ENCODE measurements at regions not wholly inside any gene's neighbourhood (a gene's known extent, or its start where the extent isn't known, plus 50 kb on each side); places are given as distances from the start of the nearest gene placed in this dataset.

DNA sequence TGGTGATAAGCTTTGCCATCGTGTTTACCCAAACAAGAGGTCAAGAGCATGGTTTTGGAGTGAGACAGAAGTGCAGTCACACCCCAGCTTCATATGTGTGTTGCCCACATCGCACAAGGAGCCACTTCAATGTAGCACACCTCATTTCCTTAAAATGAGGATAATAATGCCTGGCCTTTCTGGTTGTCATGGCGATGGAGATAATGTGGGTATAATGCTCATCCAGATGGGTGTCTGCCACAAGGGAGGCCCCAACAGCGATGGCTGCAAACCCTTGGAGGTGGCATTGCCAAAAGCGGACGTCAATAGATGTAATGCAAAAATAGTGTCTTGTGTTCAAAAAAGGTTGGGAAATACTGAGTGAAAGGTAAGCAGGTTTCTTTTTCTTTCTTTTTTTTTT, 83.1 kb upstream of the AJAP1 start:
- no peak for DNase-seq (ENCODE audit: low read depth)
- TF ChIP-seq, protein P1, sequence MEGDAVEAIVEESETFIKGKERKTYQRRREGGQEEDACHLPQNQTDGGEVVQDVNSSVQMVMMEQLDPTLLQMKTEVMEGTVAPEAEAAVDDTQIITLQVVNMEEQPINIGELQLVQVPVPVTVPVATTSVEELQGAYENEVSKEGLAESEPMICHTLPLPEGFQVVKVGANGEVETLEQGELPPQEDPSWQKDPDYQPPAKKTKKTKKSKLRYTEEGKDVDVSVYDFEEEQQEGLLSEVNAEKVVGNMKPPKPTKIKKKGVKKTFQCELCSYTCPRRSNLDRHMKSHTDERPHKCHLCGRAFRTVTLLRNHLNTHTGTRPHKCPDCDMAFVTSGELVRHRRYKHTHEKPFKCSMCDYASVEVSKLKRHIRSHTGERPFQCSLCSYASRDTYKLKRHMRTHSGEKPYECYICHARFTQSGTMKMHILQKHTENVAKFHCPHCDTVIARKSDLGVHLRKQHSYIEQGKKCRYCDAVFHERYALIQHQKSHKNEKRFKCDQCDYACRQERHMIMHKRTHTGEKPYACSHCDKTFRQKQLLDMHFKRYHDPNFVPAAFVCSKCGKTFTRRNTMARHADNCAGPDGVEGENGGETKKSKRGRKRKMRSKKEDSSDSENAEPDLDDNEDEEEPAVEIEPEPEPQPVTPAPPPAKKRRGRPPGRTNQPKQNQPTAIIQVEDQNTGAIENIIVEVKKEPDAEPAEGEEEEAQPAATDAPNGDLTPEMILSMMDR (conservative IDR thresholded peaks at IDR 0.05; ENCODE audit: low read depth, low read length), result no peak
- H3K4me3 ChIP-seq (ENCODE audit: low read depth, low read length), result no peak overlapping the region

DNA sequence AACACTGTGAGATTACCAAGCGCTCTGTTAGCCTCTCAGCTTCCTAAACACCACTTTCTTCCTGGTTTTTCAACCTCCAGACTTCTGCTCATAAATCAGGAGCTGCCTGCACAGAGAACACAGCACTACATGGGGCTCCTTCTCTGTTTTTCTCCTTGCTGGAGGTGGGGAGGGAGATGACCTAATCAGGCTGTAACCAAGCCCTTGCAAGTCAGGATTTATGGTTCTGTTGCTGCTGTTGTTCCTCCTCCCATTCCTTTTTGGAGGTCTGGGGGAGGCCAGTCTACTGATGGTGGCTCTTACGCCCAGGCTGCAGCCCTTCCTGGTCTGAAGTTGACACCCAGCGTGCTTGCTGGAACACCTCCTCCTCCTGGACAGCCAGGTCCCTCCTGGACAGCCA, 80.9 kb upstream of the AJAP1 start:
- DNase-seq (ENCODE audit: low read depth), result no peak
- TF ChIP-seq, protein P1 (conservative IDR thresholded peaks at IDR 0.05; ENCODE audit: low read depth, low read length), result no peak
- no peak overlapping the region for H3K4me3 ChIP-seq (ENCODE audit: low read depth, low read length)

DNA sequence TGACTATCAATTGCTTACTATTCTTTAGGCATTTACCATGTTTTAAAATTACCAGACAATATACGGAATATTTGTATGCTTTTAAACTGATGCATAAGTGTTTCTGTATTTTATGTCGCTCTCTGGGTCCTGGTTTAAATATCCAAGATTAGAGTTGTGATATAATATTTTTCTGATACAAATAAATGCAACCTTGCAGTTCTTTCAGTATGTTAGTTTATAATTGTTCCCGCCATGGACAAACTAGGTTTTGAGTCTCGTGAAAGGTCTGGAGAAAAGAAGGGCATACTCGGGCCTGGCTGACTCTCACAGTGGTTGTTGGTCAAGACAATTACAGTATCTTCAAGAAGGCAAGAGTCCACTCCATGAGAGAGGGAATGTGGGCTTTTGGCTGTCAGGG, 72.6 kb upstream of the AJAP1 start:
- no peak for DNase-seq (ENCODE audit: low read depth)
- H3K4me3 ChIP-seq (ENCODE audit: low read depth, low read length), result no peak overlapping the region
- TF ChIP-seq, protein P1 (conservative IDR thresholded peaks at IDR 0.05; ENCODE audit: low read depth, low read length), result no peak

DNA sequence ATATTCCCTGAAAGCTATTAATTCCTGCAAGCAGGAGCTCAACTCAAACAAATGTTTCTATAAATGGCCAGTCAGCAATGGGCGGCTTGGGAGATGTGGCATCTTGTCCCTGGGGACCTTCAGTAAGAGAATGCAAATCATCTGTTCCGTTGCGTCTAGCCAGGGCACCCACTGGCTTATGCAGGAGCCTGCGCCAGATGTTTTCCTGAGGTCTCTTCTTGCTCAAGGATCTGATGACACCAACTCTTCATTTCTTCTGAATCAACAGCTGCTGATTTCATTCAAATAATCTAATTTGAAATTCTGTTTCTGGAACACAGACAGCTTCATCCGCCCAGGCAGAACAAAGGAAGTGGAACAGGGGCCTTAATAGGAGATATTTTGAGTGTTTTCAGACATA, 70.0 kb upstream of the AJAP1 start:
- no peak overlapping the region for H3K4me3 ChIP-seq (ENCODE audit: low read depth, low read length)
- no peak for DNase-seq (ENCODE audit: low read depth)
- TF ChIP-seq, protein P1 (conservative IDR thresholded peaks at IDR 0.05; ENCODE audit: low read depth, low read length), result no peak

DNA sequence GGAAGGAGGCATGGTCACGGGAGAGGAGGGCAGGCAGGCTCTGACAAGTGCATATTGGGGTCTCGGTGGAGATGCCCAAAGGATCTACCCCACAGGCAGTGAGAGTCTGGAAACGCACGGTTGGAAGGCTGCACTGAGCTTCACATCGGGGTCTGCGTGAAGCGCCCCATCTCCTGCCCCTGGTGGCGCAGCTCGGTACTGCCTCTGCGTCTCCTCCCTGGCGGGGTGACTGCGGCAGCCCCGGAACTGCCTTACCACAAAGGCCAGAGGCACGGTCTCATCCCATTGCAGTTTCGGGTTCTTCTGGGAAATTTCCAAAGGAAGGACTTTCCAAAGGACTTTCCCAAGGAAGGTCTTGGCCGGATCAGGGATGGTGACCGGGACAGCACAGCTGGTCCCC, 69.2 kb upstream of the AJAP1 start:
- no peak for DNase-seq (ENCODE audit: low read depth)
- TF ChIP-seq, protein P1 (conservative IDR thresholded peaks at IDR 0.05; ENCODE audit: low read depth, low read length), result peak; percentile 10
- no peak overlapping the region for H3K4me3 ChIP-seq (ENCODE audit: low read depth, low read length)

DNA sequence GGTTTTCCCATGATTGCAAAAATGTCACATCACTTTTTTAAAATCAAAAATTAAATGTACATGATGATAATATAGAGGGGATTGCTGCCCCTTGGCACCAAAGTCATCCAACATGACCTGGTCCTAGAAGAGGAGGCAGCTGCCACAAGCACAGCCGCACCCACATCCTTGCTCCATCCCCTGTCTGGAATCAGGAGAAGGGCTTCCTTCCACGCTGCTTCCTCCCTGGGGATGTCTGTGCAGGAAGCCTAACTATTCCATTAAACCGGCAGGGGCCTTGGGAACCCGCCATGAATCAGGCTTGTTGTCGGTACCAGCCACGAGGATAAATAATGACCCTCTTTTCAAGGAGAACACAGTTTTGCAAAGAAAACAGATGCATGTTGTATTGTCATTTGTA, 68.7 kb upstream of the AJAP1 start:
- TF ChIP-seq, protein P1 (conservative IDR thresholded peaks at IDR 0.05; ENCODE audit: low read depth, low read length), result no peak
- H3K4me3 ChIP-seq (ENCODE audit: low read depth, low read length), result no peak overlapping the region
- no peak for DNase-seq (ENCODE audit: low read depth)

DNA sequence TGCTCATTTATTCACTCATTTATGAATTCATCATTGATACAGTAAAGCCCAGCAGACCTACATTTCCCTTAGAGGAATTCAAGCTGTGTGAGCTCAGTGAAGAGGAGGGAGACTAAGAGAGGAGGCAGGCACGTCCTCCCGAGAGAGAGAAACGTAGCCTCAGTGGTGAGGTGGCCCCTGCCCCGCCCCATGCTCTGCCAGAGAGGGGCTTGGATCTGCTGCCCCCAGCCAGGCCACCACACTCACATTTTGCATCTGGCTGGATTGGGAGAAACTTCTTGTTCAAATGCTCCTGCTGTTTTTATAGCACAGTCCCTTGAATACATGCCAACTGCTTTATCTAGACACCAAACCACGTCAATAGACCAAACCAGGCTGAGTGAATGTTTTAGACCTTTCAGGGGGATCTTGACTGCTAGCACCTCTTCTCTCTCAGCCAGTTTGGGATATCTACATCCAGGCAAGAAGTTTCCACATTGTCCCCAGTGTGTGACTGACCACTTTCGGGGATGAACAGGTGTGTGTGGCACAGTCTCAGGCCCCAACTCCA, 67.7 kb upstream of the AJAP1 start:
- TF ChIP-seq, protein P1 (conservative IDR thresholded peaks at IDR 0.05; ENCODE audit: low read depth, low read length), result no peak

More for the DNA sequence above, 67.7 kb upstream of the AJAP1 start:
- no peak overlapping the region for H3K4me3 ChIP-seq (ENCODE audit: low read depth, low read length)
- DNase-seq (ENCODE audit: low read depth), result no peak

Measured in choroid plexus epithelial cell (primary cell).